H9 (cell line): ENCODE measurements at regions not wholly inside any gene's neighbourhood (a gene's known extent, or its start where the extent isn't known, plus 50 kb on each side); places are given as distances from the start of the nearest gene placed in this dataset.

Source experiments
- DNase-seq: peaks from one replicate; pipeline ENCODE4 v3.0.0-alpha.2; 2017
- H2AFZ ChIP-seq: one replicate; pipeline ENCODE4 v1.6.1; 2013; ENCODE audit warnings: mild to moderate bottlenecking, low read length, control low read depth, moderate library complexity
- H2AK5ac ChIP-seq: 2 replicates; pipeline ENCODE4 v1.6.1; 2013; ENCODE audit warnings: low read length, control low read depth, mixed read lengths; ENCODE audit not compliant: insufficient read length
- H2BK120ac ChIP-seq: one replicate; pipeline ENCODE4 v1.6.1; 2013; ENCODE audit warnings: low read depth, mild to moderate bottlenecking, low read length, control low read depth, inconsistent platforms; ENCODE audit not compliant: poor library complexity, severe bottlenecking
- H2BK12ac ChIP-seq: 2 replicates; pipeline ENCODE4 v1.6.1; 2013; ENCODE audit warnings: low read length, control low read depth, mixed read lengths, low read depth; ENCODE audit not compliant: insufficient read length
- H2BK15ac ChIP-seq: 2 replicates; pipeline ENCODE4 v1.6.1; 2013; ENCODE audit warnings: low read depth, low read length, control low read depth
- H2BK20ac ChIP-seq: one replicate; pipeline ENCODE4 v1.6.1; 2013; ENCODE audit warnings: low read depth, mild to moderate bottlenecking, low read length, control low read depth, inconsistent platforms; ENCODE audit not compliant: poor library complexity, severe bottlenecking
- H2BK5ac ChIP-seq: 2 replicates; pipeline ENCODE4 v1.6.1; 2013; ENCODE audit warnings: low read length, control low read depth, mixed read lengths; ENCODE audit not compliant: insufficient read length
- H3K14ac ChIP-seq: 2 replicates; pipeline ENCODE4 v1.6.1; 2013; ENCODE audit warnings: low read length, control low read depth; ENCODE audit not compliant: insufficient read depth
- H3K18ac ChIP-seq: 2 replicates; pipeline ENCODE4 v1.6.1; 2013; ENCODE audit warnings: low read depth, mild to moderate bottlenecking, mixed read lengths, low read length, control low read depth; ENCODE audit not compliant: insufficient read length
- H3K23ac ChIP-seq: 2 replicates; pipeline ENCODE4 v1.6.1; 2013; ENCODE audit warnings: low read length, control low read depth, mixed read lengths, low read depth; ENCODE audit not compliant: insufficient read length
- H3K23me2 ChIP-seq: 2 replicates; pipeline ENCODE4 v1.6.1; 2013; ENCODE audit warnings: low read depth, mild to moderate bottlenecking, mixed read lengths, low read length, control low read depth; ENCODE audit not compliant: insufficient read length, poor library complexity, severe bottlenecking
- H3K27ac ChIP-seq: 2 replicates; pipeline ENCODE4 v1.5.1; 2013; ENCODE audit warnings: low read length, control low read depth, mixed read lengths, low read depth; ENCODE audit not compliant: insufficient read length
- H3K27me3 ChIP-seq: 2 replicates; pipeline ENCODE4 v1.6.1; 2013; ENCODE audit warnings: low read length, control low read depth, inconsistent platforms; ENCODE audit not compliant: insufficient read depth
- H3K4ac ChIP-seq: 2 replicates; pipeline ENCODE4 v1.6.1; 2013; ENCODE audit warnings: low read depth, mild to moderate bottlenecking, control low read depth, inconsistent platforms, low read length, moderate library complexity
- H3K4me1 ChIP-seq: 2 replicates; pipeline ENCODE4 v1.6.1; 2013; ENCODE audit warnings: low read length, control low read depth, inconsistent platforms; ENCODE audit not compliant: insufficient read depth
- H3K4me2 ChIP-seq: 2 replicates; pipeline ENCODE4 v1.6.1; 2013; ENCODE audit warnings: low read length, control low read depth, mixed read lengths; ENCODE audit not compliant: insufficient read length, insufficient read depth
- H3K56ac ChIP-seq: 2 replicates; pipeline ENCODE4 v1.6.1; 2013; ENCODE audit warnings: low read depth, mild to moderate bottlenecking, mixed read lengths, low read length, control low read depth; ENCODE audit not compliant: insufficient read length
- H3K79me1 ChIP-seq: 2 replicates; pipeline ENCODE4 v1.6.1; 2013; ENCODE audit warnings: low read depth, mild to moderate bottlenecking, moderate library complexity, low read length, control low read depth, inconsistent platforms; ENCODE audit not compliant: insufficient read depth, poor library complexity, severe bottlenecking
- H3K79me2 ChIP-seq: 2 replicates; pipeline ENCODE4 v1.6.1; 2013; ENCODE audit warnings: low read length, control low read depth, inconsistent platforms; ENCODE audit not compliant: insufficient read depth
- H3K9ac ChIP-seq: 2 replicates; pipeline ENCODE4 v1.6.1; 2013; ENCODE audit warnings: low read length, control low read depth, mixed read lengths; ENCODE audit not compliant: insufficient read length; ENCODE audit errors: extremely low read depth
- H3K9me3 ChIP-seq: one replicate; pipeline ENCODE4 v1.6.1; 2013; ENCODE audit warnings: low read depth, low read length, inconsistent platforms; ENCODE audit not compliant: control insufficient read depth
- H3T11ph ChIP-seq: one replicate; pipeline ENCODE4 v1.6.1; 2013; ENCODE audit warnings: mild to moderate bottlenecking, low read length, control low read depth, inconsistent platforms
- H4K20me1 ChIP-seq: one replicate; pipeline ENCODE4 v1.6.1; 2013; ENCODE audit not compliant: control insufficient read depth, insufficient read length, insufficient read depth
- H4K5ac ChIP-seq: 2 replicates; pipeline ENCODE4 v1.6.1; 2013; ENCODE audit warnings: low read depth, mild to moderate bottlenecking, mixed read lengths, low read length, control low read depth; ENCODE audit not compliant: insufficient read length
- H4K8ac ChIP-seq: replicated peaks from 2 replicates; pipeline ENCODE4 v1.6.1; 2013; ENCODE audit warnings: low read length, control low read depth, mixed read lengths, low read depth; ENCODE audit not compliant: insufficient read length
- H4K91ac ChIP-seq: 2 replicates; pipeline ENCODE4 v1.6.1; 2013; ENCODE audit warnings: low read depth, mild to moderate bottlenecking, moderate library complexity, mixed read lengths, low read length, control low read depth; ENCODE audit not compliant: insufficient read length
- H3K27ac Mint-ChIP-seq, 3 experiments: 2 replicates in 2 of 3; 3 replicates in 1 of 3; pipeline ENCODE4 v1.8.0; 2020 to 2021; ENCODE audit warnings: mixed read lengths in 3 of 3, mild to moderate bottlenecking in 1 of 3, moderate library complexity in 1 of 3
- H3K27me3 Mint-ChIP-seq: 2 replicates; pipeline ENCODE4 v1.8.0; 2021; ENCODE audit warnings: low read depth, mild to moderate bottlenecking, moderate library complexity, mixed read lengths
- H3K36me3 Mint-ChIP-seq, 3 experiments: 2 replicates in 2 of 3; 3 replicates in 1 of 3; pipeline ENCODE4 v1.8.0; 2020 to 2021; ENCODE audit warnings: low read depth in 3 of 3, mixed read lengths in 3 of 3; ENCODE audit not compliant: insufficient read depth in 1 of 3
- H3K4me1 Mint-ChIP-seq, 2 experiments: 2 replicates each; pipeline ENCODE4 v1.8.0; 2020; ENCODE audit warnings: mixed read lengths in 2 of 2
- H3K4me3 Mint-ChIP-seq, 2 experiments: 2 replicates in 1 of 2; 3 replicates in 1 of 2; pipeline ENCODE4 v1.8.0; 2020 to 2021; ENCODE audit warnings: mild to moderate bottlenecking in 2 of 2, mixed read lengths in 2 of 2, moderate library complexity in 1 of 2
- H3K9me3 Mint-ChIP-seq, 2 experiments: 2 replicates in 1 of 2; 3 replicates in 1 of 2; pipeline ENCODE4 v1.8.0; 2020; ENCODE audit warnings: mild to moderate bottlenecking in 2 of 2, mixed read lengths in 2 of 2, moderate library complexity in 1 of 2
- CTCF ChIP-seq: fragments of 200-600 bp; sonication (generic); conservative IDR thresholded peaks from 3 replicates; pipeline ENCODE4 v1.8.0; 2021; ENCODE audit warnings: antibody characterized with exemption, mild to moderate bottlenecking

GRCh38 chr1:59161136-59161535 lies 135.8 kb upstream of the FGGY start:
- Histone ChIP-seq H3K79me1 (no peaks in the 10 kb centered on the region), H2BK20ac (no peak overlapping the region), H3K14ac (no peak overlapping the region), H3K4me2 (no peak overlapping the region), H3K4ac (no peak overlapping the region), H3K23me2 (peaks cover 3% of the 10 kb centered on the region), H3K18ac (no peak overlapping the region), H4K91ac (no peak overlapping the region), H2AFZ (no peak overlapping the region), H4K20me1 (no peaks in the 10 kb centered on the region), H2BK120ac (no peak overlapping the region), H3K79me2 (no peaks in the 10 kb centered on the region), H3T11ph (no peak overlapping the region), H3K56ac (no peak overlapping the region), H4K8ac (no peak overlapping the region), H2BK12ac (no peak overlapping the region), H4K5ac (no peak overlapping the region), H3K9ac (no peak overlapping the region), H3K9me3 (no peaks in the 10 kb centered on the region), H3K23ac (no peak overlapping the region), H3K27ac (no peak overlapping the region), H3K4me1 (peaks cover 2% of the 10 kb centered on the region; the same call in 1 of the 2 replicates), H3K27me3 (no peaks in the 10 kb centered on the region), H2AK5ac (no peak overlapping the region), H2BK5ac (no peak overlapping the region), H2BK15ac (no peak overlapping the region)
- Mint-ChIP-seq H3K4me1 (peaks cover 12% of the 10 kb centered on the region in 2 experiments), H3K4me3 (no peak overlapping the region), H3K36me3 (peaks cover 5 to 13% (median 11%) of the 10 kb centered on the region in 3 experiments), H3K27ac (no peak overlapping the region), H3K9me3 (peaks cover 9 to 16% of the 10 kb centered on the region in 2 experiments), H3K27me3 (peaks cover 2% of the 10 kb centered on the region; the same call in 1 of the 2 replicates)
- TF ChIP-seq CTCF = no peak
- DNase-seq = no peak
